Lung microvascular endothelial cell (primary cell): ENCODE measurements at regions not wholly inside any gene's neighbourhood (a gene's known extent, or its start where the extent isn't known, plus 50 kb on each side); places are given as distances from the start of the nearest gene placed in this dataset.
A peak's percentile ranks its signal among the peaks of the same experiment; 100 is the strongest.
"Not testable (repeated sequence)": the region's sequence is repeated elsewhere in the genome, so short reads cannot be mapped to it uniquely, and the experiment has no call there.

ENCODE experiments used
- DNase-seq, 2 donors: peaks; one replicate each; pipeline versions ENCODE4 v3.0.0 to v3.0.0-alpha.2; 2010; ENCODE audit warnings: low read depth in 2 of 2

DNA sequence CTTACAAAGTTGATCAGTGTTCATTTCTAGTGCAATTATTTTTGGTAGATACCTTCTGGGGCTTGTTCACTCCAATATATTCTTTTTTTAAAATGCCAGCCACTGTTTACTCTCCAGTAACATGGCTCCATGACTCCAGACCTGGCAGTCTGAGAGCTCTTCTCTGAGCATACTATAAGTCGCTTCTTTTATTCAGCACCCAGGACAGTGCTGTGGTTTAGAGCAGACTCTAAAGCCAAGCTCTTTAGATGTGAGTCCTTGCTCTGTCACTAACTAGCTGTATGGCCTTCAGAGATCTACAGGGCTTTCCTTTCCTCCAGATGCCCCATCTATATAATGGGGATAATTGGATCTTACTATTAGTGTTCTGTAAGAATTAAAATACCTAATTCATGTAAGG is 200.2 kb upstream of the FAM241A start:
- DNase-seq: peak in 1 of 2 donors; percentile 31

DNA sequence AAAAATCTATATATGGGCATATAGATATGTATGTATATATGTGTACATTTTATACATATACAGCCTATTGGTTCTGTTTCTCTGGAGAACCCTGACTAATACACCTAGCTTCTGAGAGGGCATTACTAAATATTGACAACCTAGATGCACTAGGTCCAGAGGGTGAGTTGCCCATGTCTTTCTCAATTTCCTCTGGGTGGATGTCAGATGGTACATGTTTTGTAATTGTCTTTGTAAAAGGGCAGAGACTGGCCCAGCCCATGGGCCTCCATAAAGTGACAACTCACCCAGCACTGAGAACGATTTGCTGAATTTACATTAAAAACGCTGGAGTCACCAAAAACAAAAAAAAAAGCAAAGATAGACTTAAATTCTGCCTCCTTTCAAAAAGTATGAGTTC is 198.5 kb upstream of the FAM241A start:
- DNase-seq: no peak

DNA sequence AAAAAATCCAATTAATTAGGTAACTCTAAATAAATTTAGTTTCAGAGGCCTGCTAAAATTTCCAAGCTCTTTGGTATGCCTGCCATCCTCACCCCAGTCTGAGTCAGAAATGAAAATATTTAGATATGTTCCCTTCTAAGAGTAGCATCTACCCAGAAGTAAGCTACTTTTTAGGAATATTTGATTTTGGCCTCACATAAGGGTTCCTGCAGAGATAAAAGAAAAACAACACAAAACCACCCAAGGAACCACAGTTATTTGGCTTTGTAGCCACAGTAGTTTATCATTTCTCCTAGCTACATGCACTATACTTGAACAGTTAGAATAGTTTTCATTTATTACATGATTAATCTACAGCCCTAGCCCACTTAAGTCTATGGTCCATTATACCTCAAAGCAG is 192.6 kb upstream of the FAM241A start:
- no peak for DNase-seq

DNA sequence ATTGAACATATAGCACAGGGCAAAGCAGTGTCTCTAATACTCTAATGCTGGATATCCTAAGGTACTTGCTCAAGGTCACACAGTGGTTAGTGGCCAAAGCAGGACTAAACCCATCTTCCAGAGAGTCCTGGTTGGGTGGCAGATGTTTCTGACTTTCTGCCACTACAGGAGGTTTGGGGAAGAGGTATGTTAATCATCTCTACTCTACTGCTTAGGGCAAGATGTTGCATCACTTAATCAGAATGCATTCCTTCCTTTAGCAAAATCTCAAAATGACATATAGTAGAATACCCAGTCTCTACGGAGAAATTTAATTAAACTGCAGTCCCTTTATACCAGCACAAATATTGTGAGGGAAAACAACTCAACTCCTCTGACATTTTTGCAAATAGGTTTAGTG is 190.7 kb upstream of the FAM241A start:
- DNase-seq: no peak

DNA sequence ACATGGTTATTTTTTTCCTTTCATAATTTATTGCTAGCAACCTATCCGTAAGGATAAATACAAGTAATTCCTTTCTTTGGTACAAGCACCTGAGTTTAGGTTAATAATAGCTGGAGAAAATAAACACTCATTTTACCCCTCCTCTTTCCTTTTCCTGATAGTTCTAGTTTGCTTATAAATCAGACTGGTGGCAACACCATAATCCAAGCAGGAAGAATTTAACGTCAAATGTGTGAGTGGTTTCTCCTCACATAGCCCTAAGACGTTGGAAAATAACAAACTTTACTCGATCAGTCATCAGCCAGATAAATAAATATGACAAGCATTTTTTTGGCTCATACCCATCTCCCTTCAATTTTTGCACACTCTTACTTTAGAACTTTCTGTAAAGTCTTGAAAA is 190.3 kb upstream of the FAM241A start:
- no peak for DNase-seq

DNA sequence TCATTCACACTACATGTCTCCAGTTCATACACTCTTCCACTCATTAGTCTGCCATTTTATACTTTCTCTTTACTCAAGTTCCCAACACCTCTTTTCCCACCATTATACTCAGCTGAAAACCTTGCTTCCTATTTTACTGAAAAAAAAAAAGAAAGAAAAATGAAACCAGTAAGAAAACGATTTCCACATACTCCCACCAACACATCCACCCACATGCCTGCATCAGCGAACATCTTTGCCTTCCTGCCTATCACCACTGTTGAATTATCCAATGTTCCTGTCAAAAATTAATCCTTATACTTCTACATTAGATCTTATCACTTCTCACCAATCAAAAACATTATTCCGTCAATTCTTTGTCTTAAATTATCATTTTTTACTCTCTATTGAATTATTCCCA is 188.1 kb upstream of the FAM241A start:
- no peak for DNase-seq

DNA sequence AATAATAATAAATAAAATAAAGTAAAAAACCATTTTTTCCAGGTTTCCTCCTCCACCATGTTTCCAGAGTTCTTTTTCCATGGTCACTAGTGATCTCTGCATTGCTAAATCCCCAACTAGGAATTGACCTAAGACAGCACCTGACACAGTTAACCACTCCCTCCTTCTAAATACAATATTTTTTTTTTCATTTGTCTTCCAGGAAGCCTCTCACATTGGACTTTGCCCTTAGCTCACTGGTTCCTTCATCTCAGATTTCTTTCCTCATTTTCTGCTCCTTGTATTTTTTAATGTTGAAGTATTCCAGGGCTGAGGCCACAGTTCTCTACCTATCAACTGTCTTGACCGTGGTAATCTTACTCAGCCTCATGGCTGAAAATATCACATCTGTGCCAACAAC is 187.3 kb upstream of the FAM241A start:
- no peak for DNase-seq

DNA sequence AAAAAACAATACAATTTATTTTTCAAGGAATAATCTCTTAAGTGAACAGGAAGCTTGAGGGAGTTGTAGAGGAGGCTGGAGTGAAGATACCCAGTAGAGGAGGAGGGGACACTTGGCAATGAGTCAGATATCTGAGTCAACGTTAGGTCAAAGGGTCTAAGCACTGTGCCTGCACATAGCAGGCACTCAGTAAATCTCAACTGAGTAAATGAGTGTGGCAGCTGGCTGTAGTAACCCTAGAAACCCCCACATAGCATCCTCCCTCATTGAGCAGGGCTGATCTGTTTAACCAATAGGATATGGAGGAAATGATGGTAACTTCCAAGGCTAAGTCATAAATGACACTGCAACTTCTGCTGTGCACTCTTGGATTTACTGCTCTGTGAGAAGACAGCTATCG is 186.0 kb upstream of the FAM241A start:
- peak in 1 of 2 donors; percentile 68 for DNase-seq

DNA sequence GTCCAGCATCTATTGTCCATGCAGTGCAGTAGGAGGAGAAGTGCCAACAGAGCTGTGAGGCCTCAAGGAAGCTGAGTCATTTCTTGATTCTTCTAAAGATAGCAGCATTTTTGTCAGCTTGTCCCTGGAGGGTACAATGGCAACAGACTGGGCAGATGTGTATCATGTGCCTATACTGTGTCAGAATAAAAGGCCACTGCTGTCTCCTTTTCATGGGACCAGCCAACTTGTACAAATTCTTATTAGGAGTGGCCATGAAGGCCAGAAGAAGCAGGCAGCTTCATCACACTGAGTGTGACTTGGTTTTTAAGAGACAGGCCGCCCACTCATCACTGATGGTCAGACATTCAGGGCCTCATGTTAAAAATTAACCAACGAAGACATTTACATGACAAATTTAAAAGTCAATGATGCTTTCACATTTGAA is 185.0 kb upstream of the FAM241A start:
- peak in 1 of 2 donors; percentile 70 for DNase-seq

DNA sequence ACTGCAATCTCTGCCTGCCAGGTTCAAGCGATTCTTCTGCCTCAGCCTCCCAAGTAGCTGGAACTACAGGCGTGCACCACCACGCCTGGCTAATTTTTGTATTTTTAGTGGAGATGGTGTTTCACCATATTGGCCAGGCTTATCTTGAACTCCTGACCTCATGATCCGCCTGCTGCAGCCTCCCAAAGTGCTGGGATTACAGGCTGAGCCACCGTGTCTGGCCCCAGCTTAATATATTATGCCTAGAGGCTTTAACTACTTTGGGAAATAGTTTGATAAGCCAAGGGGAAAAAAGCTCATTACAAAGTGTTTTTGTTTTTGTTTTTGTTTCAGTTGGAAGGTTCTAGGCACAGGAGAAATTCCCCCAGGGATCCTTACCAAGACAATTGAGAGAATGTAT is 184.2 kb upstream of the FAM241A start:
- not testable (repeated sequence) for DNase-seq

DNA sequence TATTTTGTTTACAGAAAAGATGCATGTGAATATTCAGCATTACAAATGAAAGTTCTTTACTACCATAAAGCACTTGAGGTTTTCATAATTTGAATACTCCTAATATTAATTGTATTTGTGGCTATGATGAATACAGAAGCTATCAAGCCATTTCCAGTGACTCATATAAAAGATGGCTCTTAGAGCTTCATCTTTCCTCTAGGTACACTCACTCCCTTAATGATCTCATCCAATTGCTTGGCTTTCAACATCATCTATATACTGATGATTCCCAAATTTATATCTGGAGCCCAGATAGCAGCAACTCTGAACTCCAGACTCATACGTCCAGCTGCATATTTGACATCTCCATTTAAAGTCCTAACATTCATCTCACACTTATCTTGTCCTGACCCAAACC is 183.4 kb upstream of the FAM241A start:
- DNase-seq: no peak

DNA sequence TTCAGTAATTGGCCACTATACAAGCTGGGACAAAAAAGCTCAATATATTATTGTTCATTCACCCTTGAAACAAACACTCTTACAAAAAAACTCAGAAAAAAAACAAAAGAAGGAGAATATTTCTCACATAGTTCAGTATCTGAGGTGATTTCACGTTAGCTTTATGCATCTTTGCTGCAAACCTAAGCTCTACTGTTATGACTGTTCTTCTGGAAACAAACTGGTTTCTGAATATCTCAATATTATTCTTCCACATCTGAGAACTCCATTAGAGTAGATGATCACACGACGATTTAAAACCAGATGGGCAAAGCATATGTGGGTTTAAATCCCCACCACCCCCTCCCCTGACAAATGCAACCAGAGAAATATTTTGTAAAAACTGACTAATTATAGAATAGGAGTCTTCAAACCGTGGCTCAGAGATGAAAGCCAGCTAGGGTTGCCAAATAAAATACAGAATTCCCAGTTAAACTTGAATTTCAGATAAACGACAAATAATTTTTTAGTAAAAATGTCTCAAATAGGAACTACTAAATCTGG is 182.0 kb upstream of the FAM241A start:
- no peak for DNase-seq

DNA sequence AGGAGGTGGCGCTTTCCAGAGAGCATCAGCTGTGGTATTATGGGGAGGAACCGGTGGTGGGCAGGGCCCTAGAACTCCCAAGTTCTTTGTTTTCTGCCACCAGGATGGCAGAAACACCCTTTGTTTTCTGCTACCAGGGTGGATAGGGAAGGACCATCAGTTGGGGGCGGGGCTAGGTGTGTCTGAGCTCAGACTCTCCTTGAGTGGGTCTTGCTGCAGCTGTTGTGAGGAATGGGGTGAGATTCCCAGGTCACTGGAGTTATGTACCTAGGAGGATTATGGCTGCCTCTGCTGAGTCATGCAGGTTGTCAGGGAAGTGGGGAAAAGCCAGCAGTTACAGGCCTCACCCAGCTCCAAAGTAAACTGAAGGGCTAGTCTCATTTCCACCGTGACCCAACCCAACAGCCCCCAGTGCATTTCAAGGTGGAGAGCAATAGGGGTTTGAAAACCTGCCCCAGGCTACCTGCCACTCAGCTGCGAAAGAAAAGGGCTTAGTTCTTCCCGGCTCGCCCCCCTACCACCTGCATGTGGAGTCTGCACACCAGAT is 167.8 kb upstream of the FAM241A start:
- DNase-seq: no peak

DNA sequence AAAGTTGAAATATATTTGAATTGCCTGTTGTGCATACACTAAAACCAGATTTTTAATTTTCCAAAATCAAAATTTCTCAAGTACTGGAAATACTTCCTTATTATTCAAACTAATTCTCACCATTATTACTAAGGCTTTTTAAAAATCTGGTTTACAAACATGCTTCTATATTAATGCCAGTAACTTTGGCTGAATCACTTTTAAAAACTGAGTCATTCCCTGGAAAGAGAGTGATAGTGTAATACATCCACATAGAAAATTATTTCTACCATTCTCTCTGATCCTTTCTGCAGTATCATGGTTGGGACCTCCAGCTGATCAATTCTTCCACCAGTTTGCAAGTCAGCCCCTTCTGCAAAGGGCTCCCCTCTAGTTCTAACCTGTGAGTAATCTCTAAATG is 165.3 kb upstream of the FAM241A start:
- no peak for DNase-seq

DNA sequence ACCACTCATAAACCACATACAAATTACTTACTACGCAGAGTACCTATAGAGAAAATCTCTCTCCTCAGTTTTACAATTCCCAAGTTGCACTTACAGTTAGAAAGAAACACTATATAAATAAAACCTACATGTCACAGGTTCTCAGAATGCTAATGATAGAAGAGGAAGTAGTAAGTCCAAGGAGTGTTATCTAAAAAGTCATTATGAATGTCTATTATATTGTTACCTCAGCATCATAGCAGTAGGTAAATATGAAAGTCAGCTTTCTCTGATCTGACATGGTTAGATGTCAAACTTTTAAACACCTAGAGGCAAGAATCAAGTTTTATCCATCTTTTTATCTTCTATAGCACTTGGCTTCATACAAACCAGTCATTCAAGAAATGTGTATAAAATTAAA is 163.2 kb upstream of the FAM241A start:
- DNase-seq: no peak

DNA sequence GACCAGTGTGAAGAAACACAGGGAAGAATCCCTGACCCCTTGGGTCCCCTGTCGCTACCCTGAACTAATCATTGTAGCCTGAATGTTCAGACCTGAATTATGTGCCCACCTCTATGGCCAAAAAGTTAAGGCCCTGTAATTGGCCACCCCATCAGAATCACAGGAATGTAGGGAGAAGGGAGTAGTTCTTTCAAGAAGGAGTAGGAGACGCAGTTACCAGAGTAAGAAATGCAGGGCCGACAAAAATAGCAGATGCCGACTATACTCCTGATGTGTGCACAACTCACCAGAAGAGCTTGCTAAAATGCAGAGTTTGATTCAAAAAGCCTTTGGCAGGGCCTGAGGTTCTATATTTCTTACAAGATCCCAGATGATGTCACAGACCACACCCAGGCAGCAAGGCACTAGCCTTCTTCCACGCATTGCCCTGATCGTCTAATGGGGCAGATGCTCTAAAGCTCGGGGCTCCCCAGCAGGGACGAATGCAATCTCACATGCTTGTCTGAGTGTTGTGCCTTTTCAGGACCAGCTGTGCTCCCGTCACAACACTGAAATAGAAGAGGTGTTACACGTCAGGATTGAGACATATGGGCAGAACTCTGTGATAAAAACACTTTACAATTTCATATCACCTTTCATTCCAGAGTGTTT is 161.0 kb upstream of the FAM241A start:
- no peak for DNase-seq

DNA sequence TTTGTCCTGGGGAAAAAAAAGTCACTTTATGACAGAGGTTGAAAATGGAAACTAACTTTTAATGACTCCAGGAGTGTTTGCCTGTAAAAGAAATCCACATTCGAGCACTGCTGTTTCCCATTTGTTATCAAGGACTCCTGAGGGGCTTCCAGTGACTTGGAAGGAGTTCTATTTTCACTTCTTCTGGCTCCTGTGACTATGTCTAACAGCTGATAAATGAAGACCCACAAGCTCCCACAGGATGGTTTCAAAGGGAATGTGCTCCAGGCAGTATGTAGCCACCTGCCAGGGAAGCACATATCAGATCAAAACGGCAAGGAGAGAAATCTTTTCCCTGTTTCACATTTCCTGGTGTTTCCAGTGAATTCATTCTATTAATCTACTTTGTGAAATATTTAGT is 159.8 kb upstream of the FAM241A start:
- no peak for DNase-seq

DNA sequence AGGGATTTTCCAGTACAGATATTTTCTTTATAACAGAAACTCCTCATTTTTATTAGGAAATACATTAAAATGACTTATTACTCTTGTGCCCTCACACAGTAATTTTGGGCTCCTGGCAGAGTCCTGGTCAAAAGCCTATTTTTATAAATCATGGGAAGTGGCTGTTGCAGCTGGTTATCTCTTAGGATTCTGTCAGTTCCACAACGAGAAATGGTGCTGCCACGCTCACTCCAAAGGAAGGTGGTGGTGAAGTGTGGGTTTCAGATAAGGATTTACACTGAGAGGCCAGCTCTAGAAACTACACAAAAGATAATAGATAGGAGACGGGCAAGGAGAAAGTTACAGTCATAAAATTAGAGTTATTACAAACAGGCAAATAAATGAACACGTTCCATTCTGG is 159.2 kb upstream of the FAM241A start:
- no peak for DNase-seq

DNA sequence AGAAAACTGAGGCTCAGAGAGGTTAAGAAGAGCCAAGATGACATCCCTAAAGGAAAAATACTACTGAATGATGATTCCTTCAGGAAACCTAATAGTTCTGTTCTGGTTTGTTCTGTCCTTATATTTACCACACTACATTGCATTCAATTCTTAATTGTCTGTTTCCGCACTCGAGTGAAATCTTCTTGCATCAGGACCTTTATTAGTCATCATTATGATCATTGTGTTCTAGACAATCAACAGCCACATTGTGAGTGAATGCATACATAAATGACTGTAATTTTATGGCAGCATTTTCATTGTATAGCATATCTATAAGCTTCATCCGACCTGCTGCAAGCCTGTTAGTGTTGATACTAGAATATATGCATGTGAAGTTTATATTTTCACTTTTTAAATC is 156.7 kb upstream of the FAM241A start:
- no peak for DNase-seq

DNA sequence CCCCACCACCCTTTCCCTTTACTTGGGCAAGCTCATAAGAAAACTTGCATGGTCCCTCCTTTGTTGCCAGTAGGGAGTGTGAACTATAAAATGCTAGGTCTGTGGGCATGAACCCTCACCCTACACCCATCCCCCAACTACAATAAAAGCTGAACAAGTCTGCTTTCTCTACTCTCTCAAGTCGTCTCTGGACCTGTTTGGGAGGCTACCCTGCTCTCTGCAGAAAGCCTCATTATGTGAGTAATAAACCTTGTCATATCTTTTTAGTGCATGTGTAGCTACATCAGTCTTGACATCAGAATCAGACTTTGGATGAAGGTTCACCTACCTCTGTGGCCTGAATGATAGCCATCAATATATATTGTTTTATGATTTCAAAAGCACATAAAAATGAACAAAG is 155.4 kb upstream of the FAM241A start:
- DNase-seq: no peak

DNA sequence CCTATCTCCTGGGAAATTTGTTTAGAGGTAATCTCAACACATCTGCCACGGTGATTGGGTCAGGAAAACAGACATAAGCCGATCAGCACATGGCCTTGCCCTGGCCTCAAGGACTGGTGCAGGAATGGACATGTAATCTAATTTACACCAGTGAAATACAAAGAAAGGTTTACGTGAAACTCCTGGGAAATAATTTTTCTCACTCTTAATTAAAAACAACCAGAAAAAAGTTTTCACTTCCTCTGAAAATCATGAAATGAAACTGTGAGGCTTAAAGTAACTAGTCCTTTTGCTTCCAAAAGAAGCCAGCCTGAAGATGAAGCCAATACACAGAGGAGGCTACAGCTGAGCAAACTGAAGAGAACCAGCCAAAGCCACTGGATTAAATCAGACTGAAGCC is 154.1 kb upstream of the FAM241A start:
- DNase-seq: no peak

DNA sequence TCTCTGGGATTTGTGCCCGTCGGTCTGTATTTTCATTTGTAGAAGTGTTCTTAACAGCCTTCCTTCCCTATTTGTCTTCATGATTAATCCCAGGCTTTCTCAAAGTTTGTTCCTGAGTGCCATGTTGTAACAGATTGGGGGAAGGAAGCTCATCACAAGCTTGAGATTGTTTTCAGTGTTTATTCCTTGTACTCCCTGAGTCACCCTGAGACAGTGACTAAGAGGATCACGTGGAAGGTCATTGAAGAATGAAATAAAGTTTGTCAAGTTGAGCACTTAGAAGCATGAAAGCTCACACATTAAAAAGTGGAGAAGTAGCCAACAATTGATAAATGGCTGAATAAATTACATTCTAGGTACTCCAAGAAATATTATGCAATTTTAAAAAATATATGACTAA is 153.5 kb upstream of the FAM241A start:
- DNase-seq: peak in 1 of 2 donors; percentile 93

DNA sequence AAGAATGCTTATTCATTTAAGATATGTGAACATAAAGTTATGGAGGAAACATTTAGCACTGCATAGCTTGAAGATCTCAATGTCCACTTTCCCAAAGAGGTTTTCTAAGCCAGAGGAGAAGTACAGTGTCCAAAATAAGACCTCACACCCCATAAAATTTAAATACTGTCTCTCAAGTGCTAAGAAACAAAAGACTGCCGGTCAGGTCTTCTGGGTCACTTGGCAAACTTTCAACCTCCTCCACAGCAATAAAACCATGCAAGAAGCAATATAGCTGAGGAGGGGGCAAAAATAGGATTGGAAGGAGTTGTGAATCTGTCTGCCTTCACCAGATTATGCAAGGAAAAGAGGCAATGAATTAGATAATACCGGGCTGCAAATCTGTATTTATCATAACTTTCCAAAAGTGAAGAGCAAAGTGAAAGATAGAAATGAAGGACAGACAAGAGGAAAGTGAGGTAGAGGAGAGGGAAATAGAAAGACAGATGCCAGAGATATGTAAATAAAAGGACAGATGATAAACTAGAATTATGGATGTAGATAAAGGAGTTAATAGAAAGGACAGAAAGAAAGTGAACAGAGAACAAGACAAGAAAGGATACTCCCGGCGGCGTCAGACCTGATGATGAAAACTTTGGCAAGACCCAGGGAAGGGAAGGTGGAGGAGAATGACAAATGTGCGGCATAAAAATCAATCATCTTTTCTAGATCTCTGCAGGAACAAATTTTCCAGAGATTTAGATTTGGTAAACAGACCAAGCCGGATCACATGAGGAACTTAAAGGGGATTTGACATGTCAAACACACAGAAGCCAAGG is 152.7 kb upstream of the FAM241A start:
- peak in 1 of 2 donors; percentile 3 for DNase-seq
